Stimulated activated CD4-positive, alpha-beta T cell treated with anti-CD3 and anti-CD28 coated beads, TNF-alpha, amount 100 ng/mL, for 24 hours (primary cell): ENCODE measurements at regions not wholly inside any gene's neighbourhood (a gene's known extent, or its start where the extent isn't known, plus 50 kb on each side); places are given as distances from the start of the nearest gene placed in this dataset.
"Not testable (repeated sequence)": the region's sequence is repeated elsewhere in the genome, so short reads cannot be mapped to it uniquely, and the experiment has no call there.

ENCODE experiments used
- DNase-seq, 3 experiments: peaks; one replicate each; pipeline ENCODE4 v3.0.0-alpha.2; 2020; ENCODE audit warnings: low read depth in 3 of 3

DNA sequence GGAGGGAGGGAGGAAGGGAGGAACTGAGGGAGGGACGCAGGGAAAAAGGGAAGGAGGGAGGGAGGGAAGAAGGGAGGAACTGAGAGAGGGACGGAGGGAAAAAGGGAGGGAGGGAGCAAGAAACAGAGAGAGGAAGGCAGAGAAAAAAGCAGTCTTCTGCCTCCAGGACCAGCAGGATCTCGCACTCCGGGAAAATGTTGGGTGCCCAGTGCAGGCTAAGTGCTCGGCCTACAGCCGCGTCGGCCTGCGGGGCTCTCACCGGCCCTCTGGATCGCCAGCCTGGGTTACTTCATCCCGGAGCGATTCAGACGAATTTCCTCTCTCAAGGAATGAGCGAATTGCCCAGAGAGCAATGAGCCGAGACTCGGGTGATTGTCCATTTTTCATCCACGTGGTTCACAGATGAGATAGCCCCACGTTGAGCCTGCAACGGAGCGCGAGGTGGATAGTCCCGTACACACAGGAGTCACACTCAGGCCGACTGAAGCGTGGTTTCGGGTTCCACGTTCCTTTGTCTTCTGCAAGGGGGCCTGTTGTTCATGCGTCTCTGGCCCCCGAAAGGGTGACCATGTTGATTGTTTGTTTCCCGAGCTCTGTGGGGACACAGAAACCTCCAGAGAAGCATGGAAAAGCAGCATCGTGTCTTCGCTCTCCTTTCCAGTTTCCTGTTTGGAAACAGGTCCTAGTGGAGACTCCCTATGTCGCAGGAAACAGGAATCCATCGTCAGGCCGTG lies 1937.1 kb upstream of the DEFB115 start:
- not testable (repeated sequence) for DNase-seq

DNA sequence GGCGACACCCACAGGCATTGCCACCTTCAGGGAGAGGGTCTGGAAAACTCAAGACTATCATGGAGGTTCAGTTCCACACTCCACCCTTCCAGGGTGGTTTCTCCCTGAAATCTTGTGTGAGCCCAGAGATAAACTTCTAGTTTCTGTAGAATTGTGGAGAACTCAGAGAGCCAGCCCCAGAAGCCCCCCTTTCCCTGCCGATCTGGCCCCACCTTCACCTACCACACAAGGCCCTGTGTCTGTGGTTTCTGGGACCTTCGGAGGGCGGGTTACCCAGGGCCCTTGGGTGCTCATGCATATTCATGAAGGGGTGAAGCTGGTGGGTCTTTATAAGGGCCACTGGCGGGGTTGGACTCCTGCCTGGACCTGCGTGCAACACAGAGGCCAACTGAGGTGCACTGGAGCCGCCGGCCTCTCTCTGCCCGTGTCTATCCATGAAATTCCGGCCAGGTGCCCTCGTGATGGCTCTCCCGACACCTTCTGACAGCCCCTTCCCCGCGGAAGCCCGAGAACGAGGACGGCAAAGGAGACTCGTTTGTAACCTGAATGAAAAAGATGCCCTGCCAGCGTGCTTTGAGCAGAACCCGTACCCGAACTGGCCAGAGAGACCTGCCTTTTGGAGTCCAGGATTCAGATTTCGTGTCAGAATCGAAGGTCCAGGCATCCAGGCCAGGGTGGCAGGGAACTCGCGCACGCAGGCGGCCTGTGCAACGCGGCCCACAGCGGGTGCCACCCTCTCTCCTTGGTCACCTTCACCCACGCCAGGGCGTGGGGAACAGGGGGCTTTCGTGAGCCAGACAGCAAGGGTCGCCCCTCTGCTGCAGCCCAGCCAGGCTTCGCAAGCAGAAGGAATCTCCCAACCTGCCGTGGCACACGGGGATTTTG lies 1933.6 kb upstream of the DEFB115 start:
- DNase-seq = not testable (repeated sequence)

DNA sequence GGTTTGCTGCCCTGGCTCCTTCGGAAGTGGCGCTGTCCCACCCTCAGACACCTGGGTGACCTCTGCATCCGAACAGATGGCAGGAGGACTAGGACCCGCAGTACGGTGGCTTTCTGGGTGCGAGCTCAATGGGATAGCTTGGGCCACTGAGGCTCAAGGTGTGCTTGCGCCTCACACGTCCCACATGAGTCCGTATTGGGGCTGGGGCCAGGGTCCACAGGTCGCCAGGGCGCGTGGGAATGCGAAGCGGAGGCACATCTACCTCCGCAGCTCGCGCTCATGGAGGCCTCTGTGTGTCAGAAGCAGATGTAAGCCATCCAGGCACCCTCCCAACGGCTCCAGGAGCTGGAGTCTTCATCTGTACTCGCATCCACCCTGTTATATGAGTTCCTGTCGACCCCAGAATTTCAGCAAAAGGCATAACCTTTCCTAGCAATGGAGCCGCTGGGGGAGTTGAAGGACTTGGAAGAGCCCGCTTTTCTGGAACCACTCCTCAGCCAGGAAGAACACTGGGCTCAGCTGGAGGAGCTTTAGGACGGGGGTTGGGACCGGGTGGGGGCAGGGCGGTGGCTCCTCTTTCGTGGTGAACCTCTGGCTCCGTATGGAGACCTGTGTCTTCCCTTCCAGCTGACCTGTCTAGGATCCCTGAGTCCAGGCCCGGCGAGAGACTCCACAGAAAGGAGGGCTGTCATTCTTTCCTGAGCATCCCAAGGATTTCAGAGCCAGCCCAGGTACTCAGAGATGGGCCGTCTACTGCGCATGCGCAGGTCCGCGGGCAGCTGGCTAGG lies 1932.8 kb upstream of the DEFB115 start:
- DNase-seq = not testable (repeated sequence)

DNA sequence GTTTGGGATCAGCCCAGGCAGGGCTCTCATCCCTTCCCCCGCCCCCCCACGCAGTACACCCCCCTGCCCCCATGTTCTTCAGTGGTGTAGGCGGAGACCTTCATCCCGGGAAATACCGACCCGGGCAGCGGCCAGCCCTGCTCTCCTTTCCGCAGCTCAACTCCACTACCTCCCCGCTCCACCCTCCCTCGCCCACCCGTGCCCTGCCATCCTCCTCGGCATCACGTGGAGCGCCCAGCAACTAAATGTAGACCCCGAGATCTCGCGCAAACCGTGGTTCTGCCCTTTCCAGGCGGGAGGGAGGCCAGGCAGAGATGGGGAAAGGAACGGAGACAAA lies 1932.2 kb upstream of the DEFB115 start:
- DNase-seq = no peak

DNA sequence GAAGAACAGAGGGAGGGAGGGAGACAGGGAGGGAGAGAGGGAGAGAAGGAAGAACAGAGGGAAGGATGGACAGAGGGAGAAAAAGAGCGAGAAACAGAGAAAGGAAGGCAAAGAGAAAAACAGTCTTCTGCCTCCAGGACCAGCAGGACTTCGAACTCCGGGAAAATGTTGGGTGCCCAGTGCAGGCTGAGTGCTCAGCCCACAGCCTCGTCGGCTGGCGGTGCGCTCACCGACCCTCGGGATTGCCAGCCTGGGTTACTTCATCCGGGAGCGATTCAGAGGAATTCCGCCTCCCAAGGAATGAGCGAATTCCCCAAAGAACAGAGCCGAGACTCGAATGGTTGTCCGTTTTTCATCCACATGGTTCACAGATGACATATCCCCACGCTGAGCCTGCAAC lies 1931.7 kb upstream of the DEFB115 start:
- not testable (repeated sequence) for DNase-seq

DNA sequence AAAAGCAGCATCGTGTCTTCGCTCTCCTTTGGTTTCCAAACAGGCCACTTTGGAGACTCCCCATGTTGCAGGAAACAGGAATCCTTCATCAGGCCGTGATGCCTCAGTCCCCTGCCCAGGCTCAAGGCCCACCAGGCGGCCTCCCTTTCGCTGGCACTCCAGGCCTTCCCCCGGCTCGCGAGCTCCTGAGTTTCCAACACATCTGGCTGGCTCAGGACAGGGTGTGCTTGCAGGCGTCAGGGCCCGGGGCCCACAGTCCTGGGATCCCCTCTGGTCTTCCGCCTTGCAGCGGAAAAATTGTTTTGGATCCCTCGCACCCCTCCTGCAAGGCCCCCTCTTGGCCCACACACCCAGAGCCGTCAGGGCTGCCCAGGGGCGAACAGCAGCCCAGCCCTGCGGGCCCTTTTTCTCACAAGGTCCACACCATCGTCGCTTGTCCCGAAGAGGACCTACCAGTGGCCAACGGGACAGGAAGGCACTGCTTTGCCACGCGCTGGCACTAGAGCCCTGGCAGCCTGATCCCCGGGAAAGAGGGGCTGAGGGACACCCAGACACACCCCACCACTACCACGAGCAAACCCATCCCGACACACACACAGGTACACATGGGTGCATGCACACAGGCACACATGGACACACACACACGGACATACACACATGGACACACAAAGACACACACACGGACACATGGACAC lies 1930.9 kb upstream of the DEFB115 start:
- no peak for DNase-seq

DNA sequence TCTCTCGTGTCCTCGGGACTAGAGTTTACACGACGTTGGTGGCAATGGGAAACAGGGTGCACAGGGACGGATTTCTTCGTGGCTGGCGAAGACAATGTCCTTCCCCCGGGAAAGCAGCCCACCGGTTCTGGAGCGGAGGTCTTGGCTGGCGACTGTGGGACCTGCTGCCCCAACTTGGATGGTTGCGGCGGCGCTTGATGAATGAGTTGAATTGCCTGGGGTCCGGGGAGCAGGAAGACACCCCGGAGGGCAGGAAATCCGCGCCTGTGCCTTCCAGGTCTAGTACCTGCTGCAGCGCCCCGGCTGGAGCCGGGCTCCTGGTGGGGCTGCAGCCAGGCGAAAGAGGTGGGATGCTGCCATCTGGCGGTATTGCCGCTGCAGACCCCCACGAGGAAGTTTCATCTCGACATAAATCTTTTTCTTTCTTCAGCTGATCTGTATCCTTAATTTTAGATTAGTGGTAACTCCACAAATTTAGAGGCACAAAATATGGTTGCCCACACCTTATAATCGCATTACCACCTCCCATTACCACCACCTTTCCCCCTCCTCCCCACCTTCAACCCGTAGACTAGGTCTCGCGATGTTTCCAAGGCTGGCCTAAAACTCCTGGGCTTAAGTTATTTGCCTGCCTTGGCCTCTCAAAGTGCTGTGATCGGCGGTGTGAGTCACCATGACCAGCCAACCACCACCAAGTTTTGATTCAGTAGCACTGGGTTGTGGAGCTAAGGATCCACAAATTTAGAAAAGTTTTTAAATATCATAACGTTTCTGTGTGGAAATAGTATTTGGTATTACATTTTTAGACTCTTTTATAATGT lies 1929.7 kb upstream of the DEFB115 start:
- DNase-seq = peak in 1 of 3 experiments; percentile 52

DNA sequence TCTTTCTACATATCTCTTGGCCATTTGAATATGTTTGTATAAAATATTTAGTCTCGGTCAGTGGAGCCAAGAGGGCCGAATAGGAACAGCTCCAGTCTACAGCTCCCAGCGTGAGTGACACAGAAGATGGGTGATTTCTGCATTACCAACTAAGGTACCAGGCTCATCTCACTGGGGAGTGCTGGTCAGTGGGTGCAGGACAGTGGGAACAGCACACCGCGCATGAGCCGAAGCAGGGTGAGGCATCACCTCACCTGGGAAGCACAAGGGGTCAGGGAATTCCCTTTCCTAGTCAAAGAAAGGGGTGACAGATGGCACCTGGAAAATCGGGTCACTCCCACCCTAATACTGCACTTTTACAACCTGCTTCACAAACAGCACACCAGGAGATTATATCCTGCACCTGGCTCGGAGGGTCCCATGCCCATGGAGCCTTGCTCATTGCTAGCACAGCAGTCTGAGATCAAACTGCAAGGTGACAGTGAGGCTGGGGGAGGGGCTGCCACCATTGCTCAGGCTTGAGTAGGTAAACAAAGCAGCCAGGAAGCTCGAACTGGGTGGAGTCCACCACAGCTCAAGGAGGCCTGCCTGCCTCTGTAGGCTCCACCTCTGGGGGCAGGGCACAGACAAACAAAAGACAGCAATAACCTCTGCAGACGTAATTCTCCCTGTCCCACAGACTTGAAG lies 1926.9 kb upstream of the DEFB115 start:
- not testable (repeated sequence) for DNase-seq

DNA sequence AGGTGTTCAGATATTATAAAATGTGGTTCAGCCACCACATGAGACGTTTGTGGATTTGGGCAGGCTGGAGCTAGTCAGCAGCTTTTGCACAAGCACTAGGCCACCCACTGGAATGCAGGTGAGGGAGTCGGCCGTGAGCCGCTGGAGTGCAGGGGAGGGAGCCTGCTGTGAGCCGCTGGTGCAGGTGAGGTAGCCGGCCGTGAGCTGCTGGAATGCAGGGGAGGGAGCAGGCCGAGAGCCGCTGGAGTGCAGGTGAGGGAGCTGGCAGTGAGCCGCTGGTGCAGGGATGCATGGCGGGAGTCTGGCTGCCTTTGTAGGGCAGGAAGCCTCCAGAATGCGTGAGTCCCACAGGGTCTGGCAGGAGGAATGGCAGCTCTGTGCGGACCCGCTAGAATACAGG lies 1907.6 kb upstream of the DEFB115 start:
- no peak for DNase-seq

DNA sequence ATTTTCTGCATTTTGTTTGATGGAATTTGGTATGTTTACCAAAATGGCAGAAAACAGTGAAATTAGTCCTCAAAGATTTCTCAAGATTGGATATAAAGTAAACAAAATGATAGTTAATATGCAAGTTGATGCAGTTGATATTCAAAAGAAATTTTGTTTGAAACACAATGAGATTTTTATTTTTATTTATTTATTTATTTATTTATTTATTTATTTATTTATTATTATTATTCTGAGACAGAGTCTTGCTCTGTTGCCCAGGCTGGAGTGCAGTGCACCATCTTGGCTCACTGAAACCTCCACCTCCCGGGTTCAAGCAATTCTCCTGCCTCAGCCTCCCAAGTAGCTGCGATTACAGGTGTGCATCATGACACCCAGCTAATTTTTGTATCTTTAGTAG lies 1881.5 kb upstream of the DEFB115 start:
- DNase-seq = not testable (repeated sequence)

DNA sequence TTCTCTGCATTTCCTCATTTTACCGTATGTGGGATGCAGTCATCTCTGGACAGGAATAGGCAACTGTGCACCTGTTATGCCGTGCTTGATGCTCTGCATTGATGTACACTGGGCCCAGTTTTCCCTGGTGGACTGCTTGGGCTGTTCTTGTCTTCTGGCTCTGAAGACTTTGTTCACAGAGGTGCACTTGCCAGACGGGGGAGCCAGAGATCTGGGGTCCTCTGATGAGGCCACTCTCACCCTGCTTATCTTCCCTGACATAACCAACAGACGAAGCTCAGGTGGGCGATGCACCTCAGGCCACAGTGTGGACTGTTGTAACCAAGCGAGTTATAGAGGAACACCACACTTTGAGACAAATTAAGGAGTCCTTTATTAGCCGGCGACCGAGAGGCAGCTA lies 1864.6 kb upstream of the DEFB115 start:
- DNase-seq = not testable (repeated sequence)

DNA sequence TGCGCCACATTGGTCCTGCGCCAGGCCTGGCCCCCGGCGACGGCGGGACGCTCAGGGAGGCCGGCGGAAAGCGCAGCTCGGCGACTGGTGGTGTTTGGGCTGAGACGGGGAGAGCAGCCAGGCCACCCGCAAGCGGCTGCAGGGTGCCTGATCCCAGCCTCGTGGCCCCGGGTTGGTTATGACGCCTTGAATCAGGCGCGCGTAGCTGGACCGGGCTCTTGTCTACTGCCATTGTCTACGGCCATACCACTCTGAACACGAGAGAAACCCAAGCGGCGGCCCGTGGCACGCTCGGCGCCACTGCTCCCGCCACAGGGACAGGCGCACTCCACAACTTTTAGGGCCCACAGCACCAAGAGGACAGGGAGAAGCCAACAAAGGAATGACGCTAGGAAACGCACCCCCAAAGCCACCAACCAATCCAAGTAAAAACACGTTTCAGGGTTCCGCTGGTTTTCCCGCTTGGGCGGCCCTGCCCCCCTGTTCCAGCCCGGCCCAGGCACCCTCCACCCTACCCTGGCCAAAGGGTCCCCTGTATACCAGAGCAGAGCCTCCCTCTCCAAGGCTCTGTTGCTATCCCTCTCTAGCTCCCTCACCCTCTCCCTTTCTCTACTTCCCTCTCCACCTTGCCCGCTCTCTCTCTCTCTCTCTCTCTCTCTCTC lies 1849.3 kb upstream of the DEFB115 start:
- DNase-seq = no peak

DNA sequence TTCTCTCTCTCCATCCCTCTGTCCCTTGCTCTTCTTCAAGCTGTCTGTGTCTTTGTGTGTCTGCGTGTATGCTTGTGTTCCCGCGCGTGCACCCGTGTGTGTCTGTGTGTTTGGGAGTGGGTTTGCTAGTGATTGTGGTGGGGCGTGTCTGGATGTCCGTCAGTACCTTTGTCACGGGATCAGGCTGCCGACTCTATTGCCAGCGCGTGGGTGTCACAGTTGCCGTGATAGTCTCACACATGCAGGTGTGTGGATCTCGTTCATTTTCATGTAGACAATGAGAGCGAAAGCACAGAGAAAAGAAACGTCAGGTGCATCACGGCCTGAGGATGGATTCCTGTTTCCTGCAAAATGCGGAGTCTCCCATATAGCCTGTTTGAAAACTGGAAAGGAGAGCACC lies 1848.8 kb upstream of the DEFB115 start:
- not testable (repeated sequence) for DNase-seq

DNA sequence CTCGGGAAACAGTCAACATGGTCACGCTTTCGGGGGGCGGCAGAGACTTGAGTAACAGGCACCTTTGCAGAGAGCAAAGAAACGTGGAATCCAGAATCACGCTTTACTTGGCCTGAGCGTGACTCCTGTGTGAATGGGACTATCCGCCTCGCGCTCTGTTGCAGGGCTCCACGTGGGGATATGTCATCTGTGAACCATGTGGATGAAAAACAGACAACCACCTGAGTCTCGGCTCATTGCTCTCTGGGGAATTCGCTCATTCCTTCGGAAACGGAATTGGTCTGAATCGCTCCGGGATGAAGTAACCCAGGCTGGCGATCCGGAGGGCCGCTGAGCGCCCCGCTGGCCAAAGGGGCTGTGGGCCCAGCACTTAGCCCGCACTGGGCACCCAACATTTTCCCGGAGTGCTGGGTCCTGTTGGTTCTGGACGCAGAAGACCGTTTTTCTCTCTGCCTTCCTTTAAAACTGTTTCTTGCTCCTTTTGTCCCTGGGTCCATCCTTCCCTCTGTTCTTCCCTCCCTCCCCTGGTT lies 1848.2 kb upstream of the DEFB115 start:
- DNase-seq = not testable (repeated sequence)

DNA sequence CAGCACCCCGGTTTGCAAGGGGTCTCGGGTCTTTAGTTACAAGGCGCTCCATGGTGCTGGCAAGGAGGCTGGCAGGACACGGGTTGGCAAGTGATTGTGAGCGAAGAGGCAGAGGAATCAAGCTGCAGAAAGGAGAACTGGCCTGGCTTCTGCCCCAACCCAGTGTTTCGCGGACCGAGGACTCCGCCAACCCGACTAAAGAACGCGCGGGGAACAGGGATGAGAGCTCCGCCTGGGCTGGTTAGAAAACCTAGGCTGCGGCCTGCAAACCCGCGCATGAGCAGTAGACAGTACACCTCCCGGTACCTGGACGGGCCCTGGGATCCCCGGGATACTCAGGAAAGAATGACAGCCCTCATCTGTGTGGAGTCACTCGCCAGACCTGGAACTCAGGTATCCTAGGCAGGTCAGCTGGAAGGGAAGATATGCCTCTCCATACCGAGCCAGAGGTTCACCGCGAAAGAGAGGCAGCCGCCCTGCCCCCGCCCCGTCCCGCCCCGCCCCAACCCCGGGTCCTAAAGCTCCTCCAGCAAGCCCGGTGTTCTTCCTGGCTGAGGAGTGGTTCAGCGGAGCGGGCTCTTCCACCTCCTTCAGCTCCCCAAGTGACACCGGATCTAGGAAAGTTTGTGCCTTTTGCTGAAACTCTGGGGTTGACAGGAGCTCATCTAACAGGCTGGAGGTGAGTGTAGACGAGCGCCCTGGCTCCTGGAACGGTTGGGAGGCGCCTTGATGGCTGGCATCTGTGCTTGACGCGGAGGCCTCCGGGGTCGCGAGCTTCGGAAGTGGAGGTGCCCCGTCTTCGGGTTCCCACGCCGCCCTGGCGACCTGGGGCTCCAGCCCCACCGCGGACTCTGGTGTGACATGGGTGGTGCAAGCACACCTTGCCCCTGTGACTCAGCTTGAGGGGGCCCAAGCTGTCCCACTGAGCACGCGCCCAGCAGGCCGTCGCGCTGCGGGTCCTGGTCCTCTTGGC lies 1847.3 kb upstream of the DEFB115 start:
- no peak for DNase-seq

DNA sequence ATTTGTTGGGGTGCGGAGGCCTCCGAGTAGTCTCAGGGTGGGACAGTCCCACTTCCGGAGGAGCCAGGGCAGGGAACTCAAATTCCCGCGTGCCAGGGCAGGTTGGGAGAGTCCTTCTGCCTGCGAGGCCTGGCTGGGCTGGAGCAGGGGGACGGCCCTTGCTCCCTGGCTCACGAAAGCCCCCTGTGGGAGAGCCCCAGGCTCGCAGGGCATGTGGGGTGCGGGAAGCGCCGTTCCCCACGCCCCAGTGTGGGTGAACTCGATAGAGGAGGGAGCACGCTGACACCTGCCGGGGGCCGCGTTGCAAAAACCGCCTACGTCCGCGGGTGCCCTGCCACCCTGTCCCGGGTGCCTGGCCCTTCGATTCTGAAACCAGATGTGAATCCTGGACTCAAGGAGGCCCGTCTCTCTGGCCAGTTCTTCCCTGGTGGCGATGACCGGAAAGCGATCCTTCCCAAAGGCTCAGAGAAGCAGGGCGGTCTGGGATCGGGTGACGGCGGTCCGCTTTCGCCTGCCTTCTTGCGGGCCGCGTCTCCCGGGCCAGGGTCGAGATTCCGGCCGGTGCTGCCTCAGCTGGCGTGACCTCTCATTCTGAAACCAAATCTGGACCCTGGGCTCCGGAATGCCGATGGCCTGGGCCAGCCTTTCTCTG lies 1846.5 kb upstream of the DEFB115 start:
- DNase-seq = no peak

DNA sequence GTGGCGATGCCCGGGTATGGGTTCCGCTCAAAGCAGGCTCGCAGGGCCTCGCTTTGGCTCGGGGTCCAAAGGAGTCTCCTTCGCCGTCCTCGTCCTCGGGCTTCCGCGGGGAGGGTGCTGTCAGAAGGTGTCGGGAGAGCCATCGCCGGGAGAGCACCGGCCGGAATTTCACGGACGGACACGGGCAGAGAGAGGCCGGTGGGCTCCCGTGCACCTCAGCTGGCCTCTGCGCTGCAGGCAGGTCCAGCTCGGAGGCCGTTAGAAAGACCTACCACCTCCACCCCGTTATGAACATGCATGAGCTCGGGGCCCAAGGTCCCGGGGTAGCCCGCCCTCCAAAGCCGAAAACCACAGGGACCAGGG lies 1846.0 kb upstream of the DEFB115 start:
- not testable (repeated sequence) for DNase-seq

DNA sequence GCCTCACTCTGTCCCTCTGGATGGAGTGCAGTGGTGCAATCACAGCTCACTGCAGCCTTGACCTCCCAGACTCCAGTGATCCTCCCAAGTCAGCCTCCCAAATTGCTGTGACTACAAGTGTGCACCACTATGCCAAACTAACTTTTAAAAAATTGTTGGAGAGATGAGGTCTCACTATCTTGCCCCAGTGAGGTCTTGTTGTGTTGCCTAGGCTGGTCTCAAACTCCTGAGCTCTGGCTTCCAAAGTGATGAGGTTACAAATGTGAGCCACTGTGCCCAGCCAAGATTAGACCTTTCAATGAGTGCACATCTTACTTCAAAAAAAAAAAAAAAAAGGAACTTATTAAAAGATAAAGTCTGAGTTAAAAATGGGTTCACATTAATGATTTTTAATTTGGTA lies 1838.1 kb upstream of the DEFB115 start:
- no peak for DNase-seq
